Right ventricle myocardium inferior (tissue), 1 donor: ENCODE measurements at regions not wholly inside any gene's neighbourhood (a gene's known extent, or its start where the extent isn't known, plus 50 kb on each side); places are given as distances from the start of the nearest gene placed in this dataset.
"Not testable (repeated sequence)": the region's sequence is repeated elsewhere in the genome, so short reads cannot be mapped to it uniquely, and the experiment has no call there.

Experiments used
- ATAC-seq: fragments of 200-7000 bp; cut with Tn5 transposase; one replicate; pipeline ENCODE4 v1.9.1; 2020; ENCODE audit warnings: mild to moderate bottlenecking, moderate library complexity
- DNase-seq: peaks from one replicate; pipeline ENCODE4 v3.0.0; 2021; ENCODE audit errors: missing footprints
- intact Hi-C: fragments of 100-400 bp; cut with DNase I; formaldehyde crosslinking; loops from one replicate; pipeline ENCODE4 v1.11.0; 2022
- donor health status: DM: no; HTN: yes; CAD: no; lungs with severe emphysema.

- ATAC-seq (no peak), DNase-seq (no peak)
- intact Hi-C loops = no loop called here
These were observed 141.2 kb downstream of the PMAIP1 start for GRCh38 chr18:60040971-60041370.

- ATAC-seq = no peak
- intact Hi-C loops = no loop called here
- DNase-seq = no peak
These were observed 138.9 kb downstream of the PMAIP1 start for GRCh38 chr18:60038731-60039130.

DNA sequence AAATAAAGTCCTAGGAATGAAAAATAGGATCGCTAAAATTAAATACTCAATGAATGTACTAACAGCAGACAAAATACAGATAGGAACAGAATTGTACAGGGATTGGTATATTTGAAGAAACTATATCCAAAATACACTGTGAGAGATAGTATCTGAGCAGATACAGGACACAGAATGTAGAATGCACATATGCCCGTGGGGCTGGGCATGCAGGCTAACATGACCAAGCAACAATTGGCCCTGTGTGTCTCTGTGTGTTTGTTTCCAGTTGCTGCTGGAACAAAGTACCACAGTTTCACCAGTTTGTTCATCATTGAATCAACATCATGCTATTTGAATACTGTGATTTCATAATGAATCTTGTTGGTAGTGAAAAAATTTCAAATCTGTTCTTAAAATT lies 127.6 kb downstream of the PMAIP1 start:
- intact Hi-C loops = no loop called here
- DNase-seq (peak; percentile 22), ATAC-seq (no peak)

GRCh38 chr18:60024857-60025256 lies 125.1 kb downstream of the PMAIP1 start:
- intact Hi-C loops = no loop called here
- no peak for ATAC-seq
- no peak for DNase-seq

- intact Hi-C loops = no loop called here
- DNase-seq (no peak), ATAC-seq (no peak)
These were observed 124.5 kb downstream of the PMAIP1 start for GRCh38 chr18:60024345-60024744.

DNA sequence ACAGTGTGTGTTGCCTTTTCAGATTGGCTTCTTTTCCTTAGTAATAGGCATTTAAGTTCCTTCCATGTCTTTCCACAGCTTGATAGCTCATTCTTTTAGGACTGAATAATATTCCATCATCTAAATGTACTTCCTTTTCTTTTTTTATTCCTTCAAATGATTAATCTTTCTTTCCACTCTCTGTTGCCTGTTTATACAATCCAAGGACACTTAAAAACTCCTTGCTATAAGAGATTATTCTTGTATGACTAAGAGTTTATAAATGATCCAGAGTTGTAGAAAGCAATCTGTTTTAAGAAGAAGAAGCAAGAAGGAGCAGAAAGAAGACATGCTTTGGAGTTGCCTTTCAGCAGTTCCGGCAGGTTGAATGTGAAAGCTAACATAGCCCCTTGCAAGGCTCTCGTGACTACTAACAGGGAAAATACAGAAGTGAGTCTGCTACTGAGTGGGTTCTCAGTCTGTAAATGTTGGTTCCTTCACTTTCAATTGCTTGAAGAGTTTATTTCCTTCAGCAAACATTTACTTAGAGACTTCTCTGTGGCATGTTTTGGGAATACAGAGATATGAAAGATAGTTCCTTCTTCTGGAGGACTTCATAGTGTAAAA lies 123.0 kb downstream of the PMAIP1 start:
- intact Hi-C loops = no loop called here
- DNase-seq (no peak), ATAC-seq (no peak)

DNA sequence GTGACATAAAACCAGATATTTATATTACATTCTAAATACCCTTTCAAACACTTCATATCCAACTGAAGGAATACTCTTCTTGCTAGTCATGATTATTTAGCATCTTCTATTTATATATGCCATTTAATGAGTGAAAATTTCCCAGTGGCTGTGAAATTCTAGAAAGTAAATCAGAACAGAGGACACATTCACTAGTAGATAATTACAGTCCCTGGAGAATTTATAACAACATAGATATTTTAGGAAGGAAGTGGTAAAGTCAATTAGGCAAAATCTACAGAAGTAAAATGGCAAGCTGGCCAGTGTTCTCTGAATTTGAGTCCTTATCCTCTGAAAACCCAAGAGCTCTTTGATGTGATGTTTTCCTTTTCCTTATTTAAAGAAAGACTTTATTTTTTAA lies 121.8 kb downstream of the PMAIP1 start:
- ATAC-seq (no peak), DNase-seq (no peak)
- intact Hi-C loops = no loop called here

GRCh38 chr18:60020107-60020925 lies 120.5 kb downstream of the PMAIP1 start:
- peak; percentile 22 for DNase-seq
- ATAC-seq = no peak
- intact Hi-C loops = no loop called here

DNA sequence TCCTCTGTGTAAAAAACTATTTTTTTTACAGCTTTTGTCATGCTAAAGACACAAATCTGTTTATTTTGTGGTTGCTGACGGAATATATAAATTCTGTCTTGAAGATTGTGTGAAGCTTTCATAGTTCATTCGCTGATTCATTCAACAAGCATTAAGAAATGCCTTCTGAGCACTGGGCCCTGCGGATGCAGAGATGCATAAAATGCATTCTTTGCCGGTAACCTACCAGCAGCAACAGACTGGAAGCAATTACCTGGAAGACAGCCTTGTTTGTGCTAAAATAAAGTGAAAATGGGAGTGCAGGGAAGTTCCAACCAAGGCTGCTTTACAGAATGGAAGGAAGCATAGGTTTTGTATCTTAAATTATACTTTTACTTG lies 119.7 kb downstream of the PMAIP1 start:
- no peak for DNase-seq
- no peak for ATAC-seq
- intact Hi-C loops = no loop called here

DNA sequence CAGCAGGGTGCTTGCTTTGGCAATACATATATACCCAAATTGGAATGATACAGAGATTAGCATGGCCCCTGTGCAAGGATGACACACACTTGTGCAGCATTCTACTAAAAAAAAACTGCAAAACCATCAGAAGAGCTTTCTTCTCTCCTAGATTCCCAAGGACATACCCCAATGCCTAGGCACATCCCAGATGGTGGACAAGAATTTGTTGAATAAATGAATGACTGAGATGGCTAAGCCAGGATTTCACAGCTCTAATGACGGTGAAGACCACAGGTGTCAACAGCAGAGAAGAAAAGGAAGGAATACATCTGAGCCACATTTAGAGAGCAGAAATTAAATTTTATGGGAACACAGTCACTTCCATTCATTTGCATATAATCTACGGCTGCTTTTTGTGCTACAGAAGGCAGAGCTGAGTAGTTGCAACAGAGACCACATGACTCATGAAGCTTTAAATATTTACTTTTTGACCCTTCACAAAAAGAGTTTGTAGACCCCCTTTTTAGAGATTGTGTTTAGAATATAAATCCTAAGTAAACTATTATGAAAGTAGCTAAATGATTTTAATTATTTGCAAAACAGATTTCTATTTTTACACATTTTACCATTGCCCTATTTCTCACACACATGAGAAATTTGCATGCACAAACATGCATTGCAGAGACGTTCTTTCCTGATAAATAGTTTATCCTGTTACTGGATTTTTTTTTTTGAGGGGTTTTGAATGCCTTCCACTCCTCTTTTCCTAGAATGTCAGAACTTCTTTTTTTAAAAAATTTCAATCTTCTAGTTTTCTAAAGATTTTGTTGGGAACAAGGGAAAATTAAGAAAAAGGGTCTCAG lies 119.0 kb downstream of the PMAIP1 start:
- DNase-seq (no peak), ATAC-seq (no peak)
- intact Hi-C loops = no loop called here

GRCh38 chr18:60018134-60018533 lies 118.3 kb downstream of the PMAIP1 start:
- ATAC-seq, DNase-seq, intact Hi-C loops: not testable (repeated sequence)

DNA sequence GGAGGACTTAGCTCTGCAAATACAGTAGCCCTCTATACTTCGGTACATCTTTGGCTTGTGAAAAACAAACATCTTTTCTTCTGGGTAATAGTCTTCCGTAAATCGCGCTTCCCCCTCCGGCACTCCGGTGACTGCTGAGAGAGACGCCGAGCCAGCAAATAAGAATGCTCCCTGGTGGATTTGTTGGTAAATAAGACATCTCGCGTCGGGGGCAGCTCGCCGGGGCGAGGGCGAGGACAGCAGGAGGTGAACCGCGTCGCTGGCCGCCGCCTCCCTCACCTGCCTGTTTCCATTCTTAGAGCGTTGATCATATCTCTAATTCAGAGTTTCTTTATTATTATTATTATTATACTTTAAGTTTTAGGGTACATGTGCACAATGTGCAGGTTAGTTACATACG lies 117.6 kb downstream of the PMAIP1 start:
- DNase-seq (no peak), ATAC-seq (no peak)
- intact Hi-C loops = no loop called here

GRCh38 chr18:60015826-60016225 lies 116.0 kb downstream of the PMAIP1 start:
- intact Hi-C loops, DNase-seq, ATAC-seq: not testable (repeated sequence)

DNA sequence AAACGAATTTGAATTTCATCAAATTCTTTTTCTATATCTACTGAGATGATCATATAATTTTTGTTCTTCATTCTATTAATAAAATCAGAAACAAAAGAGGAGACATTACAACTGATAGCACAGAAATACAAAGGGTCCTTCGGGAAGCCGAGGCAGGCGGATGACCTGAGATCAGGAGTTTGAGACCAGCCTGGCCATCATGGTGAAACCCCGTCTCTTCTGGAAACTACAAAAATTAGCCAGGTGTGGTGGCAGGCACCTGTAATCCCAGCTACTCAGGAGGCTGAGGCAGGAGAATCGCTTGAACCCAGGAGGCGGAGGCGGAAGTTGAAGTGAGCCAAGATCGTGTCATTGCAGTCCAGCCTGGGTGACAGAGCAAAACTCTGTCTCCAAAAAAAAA lies 113.4 kb downstream of the PMAIP1 start:
- DNase-seq, ATAC-seq, intact Hi-C loops: not testable (repeated sequence)

DNA sequence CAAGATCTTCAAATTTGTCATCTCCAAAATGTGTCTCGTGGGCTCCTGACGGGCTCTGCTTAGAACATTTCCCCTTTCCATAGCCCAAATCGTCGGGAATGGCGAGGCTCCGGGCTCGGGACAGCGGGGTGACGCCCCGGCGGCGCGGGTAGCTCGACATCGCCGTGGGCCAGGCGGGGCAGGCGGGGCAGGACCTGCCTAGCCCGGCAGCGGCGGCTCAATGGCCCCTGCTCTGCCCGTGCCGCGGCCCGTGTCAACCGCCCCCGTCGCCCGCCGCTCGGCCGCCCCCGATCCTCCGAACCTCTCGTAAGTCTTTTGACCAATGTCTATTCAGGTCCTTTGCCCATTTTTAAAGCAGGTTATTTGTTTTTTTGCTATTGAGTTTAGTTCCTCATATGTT lies 111.2 kb downstream of the PMAIP1 start:
- intact Hi-C loops = no loop called here
- no peak for DNase-seq
- ATAC-seq = no peak

DNA sequence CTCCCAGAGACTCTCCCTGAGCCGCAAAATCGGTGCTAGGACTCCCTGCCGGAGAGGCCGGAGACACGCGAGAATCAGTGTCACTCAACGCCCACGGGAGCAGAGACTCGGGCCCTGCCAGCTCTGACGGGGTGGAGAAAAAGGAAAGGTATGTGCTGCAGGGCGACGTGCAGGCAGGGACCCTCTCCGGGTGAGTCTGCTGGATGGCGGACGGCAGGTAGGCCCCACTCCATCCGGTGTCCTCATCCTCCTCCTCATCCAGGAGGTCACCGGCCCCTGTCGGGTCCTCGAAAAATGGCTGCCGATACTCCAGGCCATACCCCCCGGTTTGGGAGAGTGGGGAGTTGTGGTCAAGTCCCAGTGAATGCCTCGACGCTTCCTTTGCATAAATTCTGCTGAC lies 110.7 kb downstream of the PMAIP1 start:
- DNase-seq (no peak), ATAC-seq (no peak)
- intact Hi-C loops = no loop called here

GRCh38 chr18:60007661-60008060 lies 107.9 kb downstream of the PMAIP1 start:
- DNase-seq = no peak
- ATAC-seq = no peak
- intact Hi-C loops = no loop called here

- no peak for ATAC-seq
- no peak for DNase-seq
- intact Hi-C loops = no loop called here
These were observed 103.9 kb downstream of the PMAIP1 start for GRCh38 chr18:60003610-60004185.

DNA sequence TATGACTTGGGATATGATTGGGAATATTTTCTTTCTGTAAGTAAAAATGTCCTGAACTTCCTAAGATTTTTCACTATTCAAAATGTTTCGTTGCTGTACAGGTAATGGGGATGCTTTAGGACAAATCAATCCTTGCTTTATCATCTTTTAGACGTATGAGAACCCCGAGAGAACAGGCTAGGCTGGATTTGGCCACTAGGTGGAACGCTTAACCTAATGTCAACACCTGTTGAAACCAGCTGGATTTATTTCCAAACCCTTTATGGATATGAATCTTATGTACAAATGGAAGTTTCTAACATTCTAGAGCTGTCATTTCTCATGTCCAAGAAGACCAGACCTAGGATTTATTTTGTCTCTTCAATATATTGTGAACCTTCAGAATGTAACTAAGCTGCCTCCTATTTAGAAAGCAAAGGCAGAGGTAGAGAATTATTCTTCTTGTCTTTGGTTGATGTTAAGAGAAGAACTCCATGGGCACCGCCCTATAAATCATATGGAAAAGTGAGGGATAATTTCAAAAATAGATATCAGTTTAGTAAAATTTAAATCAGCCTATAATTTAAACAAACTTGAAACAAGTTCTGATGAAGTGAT lies 96.7 kb downstream of the PMAIP1 start:
- DNase-seq = no peak
- ATAC-seq = no peak
- intact Hi-C loops = no loop called here
